ENCODE measurements at regions not wholly inside any gene's neighbourhood (a gene's known extent, or its start where the extent isn't known, plus 50 kb on each side); places are given as distances from the start of the nearest gene placed in this dataset.

- H3K27ac ChIP-seq (ENCODE audit: low read depth in 1 of 2, low read length in 2 of 2): no peak overlapping the region
- TF ChIP-seq CTCF (IDR thresholded peaks at IDR 0.05): no peak
Measured at GRCh38 chr7:125355899-125356298, 426.3 kb upstream of the POT1 start.

GRCh38 chr7:125347269-125347668, 417.6 kb upstream of the POT1 start:
- no peak overlapping the region for H3K4me3 ChIP-seq (ENCODE audit: low read length)
- H3K36me3 ChIP-seq (ENCODE audit: insufficient read depth, low read length): no peaks in the 10 kb centered on the region
- Mint-ChIP-seq H3K4me3 (no peak overlapping the region), H3K4me1 (ENCODE audit: low read depth) (no peaks in the 10 kb centered on the region), H3K9me3 (peaks cover 11% of the 10 kb centered on the region), H3K36me3 (ENCODE audit: low read depth) (no peaks in the 10 kb centered on the region), H3K27me3 (no peaks in the 10 kb centered on the region), H3K27ac (no peak overlapping the region)
- no peaks in the 10 kb centered on the region for H3K27me3 ChIP-seq (ENCODE audit: control insufficient read depth in 1 of 2, insufficient read depth in 2 of 2, low read length in 2 of 2)
- no peak for ATAC-seq (ENCODE audit: poor library complexity)
- ChIA-PET POLR2A (no interaction called here), CTCF (no interaction called here)
- H3K4me1 ChIP-seq (ENCODE audit: insufficient read depth, low read length): no peaks in the 10 kb centered on the region
- peaks cover 0 to 10% of the 10 kb centered on the region in 2 experiments for H3K9me3 ChIP-seq (ENCODE audit: control insufficient read depth in 1 of 2, insufficient read depth in 1 of 2, low read length in 2 of 2)
- TF ChIP-seq CTCF (IDR thresholded peaks at IDR 0.05): no peak
- no peak overlapping the region for H3K27ac ChIP-seq (ENCODE audit: low read depth in 1 of 2, low read length in 2 of 2)
- intact Hi-C loops (cut with DNase I, micrococcal nuclease): no loop called here
- no peak for DNase-seq

More at GRCh38 chr7:125355899-125356298, 426.3 kb upstream of the POT1 start:
- no peak overlapping the region for H3K4me3 Mint-ChIP-seq
- Histone ChIP-seq H3K27me3 (ENCODE audit: control insufficient read depth in 1 of 2, insufficient read depth in 2 of 2, low read length in 2 of 2) (no peaks in the 10 kb centered on the region), H3K4me1 (ENCODE audit: insufficient read depth, low read length) (no peaks in the 10 kb centered on the region), H3K36me3 (ENCODE audit: insufficient read depth, low read length) (no peaks in the 10 kb centered on the region), H3K9me3 (ENCODE audit: control insufficient read depth in 1 of 2, insufficient read depth in 1 of 2, low read length in 2 of 2) (no peaks in the 10 kb centered on the region), H3K4me3 (ENCODE audit: low read length) (no peak overlapping the region)
- no peaks in the 10 kb centered on the region for H3K27me3 Mint-ChIP-seq
- POLR2A ChIA-PET: no interaction called here
- peaks cover 3% of the 10 kb centered on the region for H3K9me3 Mint-ChIP-seq
- intact Hi-C loops (cut with DNase I, micrococcal nuclease): no loop called here
- H3K4me1 Mint-ChIP-seq (ENCODE audit: low read depth): no peaks in the 10 kb centered on the region
- CTCF ChIA-PET: no interaction called here
- no peaks in the 10 kb centered on the region for H3K36me3 Mint-ChIP-seq (ENCODE audit: low read depth)
- ATAC-seq (ENCODE audit: poor library complexity): no peak
- H3K27ac Mint-ChIP-seq: no peak overlapping the region
- DNase-seq: no peak

GRCh38 chr7:125338110-125338509, 408.5 kb upstream of the POT1 start:
- ChIA-PET CTCF (no interaction called here), POLR2A (no interaction called here)
- Mint-ChIP-seq H3K27ac (no peak overlapping the region), H3K9me3 (peaks cover 3% of the 10 kb centered on the region), H3K36me3 (ENCODE audit: low read depth) (no peaks in the 10 kb centered on the region), H3K4me1 (ENCODE audit: low read depth) (no peaks in the 10 kb centered on the region), H3K4me3 (no peak overlapping the region), H3K27me3 (no peaks in the 10 kb centered on the region)
- no peak for TF ChIP-seq CTCF (IDR thresholded peaks at IDR 0.05)
- Histone ChIP-seq H3K9me3 (ENCODE audit: control insufficient read depth in 1 of 2, insufficient read depth in 1 of 2, low read length in 2 of 2) (peaks cover 0 to 8% of the 10 kb centered on the region in 2 experiments), H3K27me3 (ENCODE audit: control insufficient read depth in 1 of 2, insufficient read depth in 2 of 2, low read length in 2 of 2) (no peaks in the 10 kb centered on the region), H3K4me1 (ENCODE audit: insufficient read depth, low read length) (no peaks in the 10 kb centered on the region), H3K4me3 (ENCODE audit: low read length) (no peak overlapping the region), H3K27ac (ENCODE audit: low read depth in 1 of 2, low read length in 2 of 2) (no peak overlapping the region), H3K36me3 (ENCODE audit: insufficient read depth, low read length) (no peaks in the 10 kb centered on the region)
- intact Hi-C loops (cut with DNase I, micrococcal nuclease): no loop called here
- ATAC-seq (ENCODE audit: poor library complexity) (no peak), DNase-seq (no peak)

All from CD4-positive, alpha-beta T cell (primary cell).